Trophoblast cell (in vitro differentiated cells and primary cell): ENCODE measurements at regions not wholly inside any gene's neighbourhood (a gene's known extent, or its start where the extent isn't known, plus 50 kb on each side); places are given as distances from the start of the nearest gene placed in this dataset.

ENCODE experiments used
- DNase-seq, 2 donors: peaks; one replicate each; pipeline ENCODE4 v3.0.0-alpha.2; 2016
- H2AFZ ChIP-seq: 2 replicates; pipeline ENCODE4 v1.6.1; 2013; ENCODE audit warnings: low read length, moderate library complexity, mild to moderate bottlenecking; ENCODE audit not compliant: insufficient read depth, poor library complexity
- H2AK5ac ChIP-seq: 2 replicates; pipeline ENCODE4 v1.6.1; 2013; ENCODE audit warnings: mild to moderate bottlenecking, low read length
- H2BK120ac ChIP-seq: 2 replicates; pipeline ENCODE4 v1.6.1; 2013; ENCODE audit warnings: low read length, mild to moderate bottlenecking, moderate library complexity; ENCODE audit not compliant: insufficient read depth, poor library complexity
- H2BK12ac ChIP-seq: 2 replicates; pipeline ENCODE4 v1.6.1; 2013; ENCODE audit warnings: mild to moderate bottlenecking, low read length, moderate library complexity
- H2BK5ac ChIP-seq: 2 replicates; pipeline ENCODE4 v1.6.1; 2013; ENCODE audit warnings: low read length, low read depth, moderate library complexity, mild to moderate bottlenecking; ENCODE audit not compliant: poor library complexity
- H3K14ac ChIP-seq: 2 replicates; pipeline ENCODE4 v1.6.1; 2013; ENCODE audit warnings: mild to moderate bottlenecking, low read length
- H3K18ac ChIP-seq: 2 replicates; pipeline ENCODE4 v1.6.1; 2013; ENCODE audit warnings: mild to moderate bottlenecking, low read length
- H3K23ac ChIP-seq: 2 replicates; pipeline ENCODE4 v1.6.1; 2013; ENCODE audit warnings: low read length
- H3K27ac ChIP-seq: 2 replicates; pipeline ENCODE4 v1.5.1; 2013; ENCODE audit warnings: low read depth, mild to moderate bottlenecking, inconsistent platforms, low read length, moderate library complexity
- H3K27me3 ChIP-seq: 2 replicates; pipeline ENCODE4 v1.6.1; 2013; ENCODE audit warnings: inconsistent platforms, mild to moderate bottlenecking, low read length, moderate library complexity; ENCODE audit not compliant: insufficient read depth
- H3K36me3 ChIP-seq, 2 experiments: 1 replicate in 1 of 2; 2 replicates in 1 of 2; pipeline ENCODE4 v1.6.1; 2013; ENCODE audit warnings: low read length in 2 of 2, mild to moderate bottlenecking in 2 of 2, moderate library complexity in 1 of 2; ENCODE audit not compliant: insufficient read depth in 2 of 2, control insufficient read depth in 1 of 2
- H3K4ac ChIP-seq: 2 replicates; pipeline ENCODE4 v1.6.1; 2013; ENCODE audit warnings: low read depth, mild to moderate bottlenecking, low read length, moderate library complexity
- H3K4me1 ChIP-seq, 2 experiments: 1 replicate in 1 of 2; 2 replicates in 1 of 2; pipeline ENCODE4 v1.6.1; 2013; ENCODE audit warnings: low read length in 2 of 2, mild to moderate bottlenecking in 2 of 2, moderate library complexity in 1 of 2; ENCODE audit not compliant: insufficient read depth in 2 of 2, control insufficient read depth in 1 of 2
- H3K4me2 ChIP-seq: 2 replicates; pipeline ENCODE4 v1.6.1; 2013; ENCODE audit warnings: inconsistent platforms, mild to moderate bottlenecking, low read length, moderate library complexity
- H3K4me3 ChIP-seq: 2 replicates; pipeline ENCODE4 v1.5.1; 2013; ENCODE audit warnings: mild to moderate bottlenecking, low read depth, low read length, inconsistent platforms
- H3K79me1 ChIP-seq: one replicate; pipeline ENCODE4 v1.6.1; 2013; ENCODE audit warnings: low read length
- H3K79me2 ChIP-seq: 2 replicates; pipeline ENCODE4 v1.6.1; 2013; ENCODE audit warnings: low read length, mild to moderate bottlenecking; ENCODE audit not compliant: control insufficient read depth, insufficient read depth, poor library complexity
- H3K9ac ChIP-seq: 2 replicates; pipeline ENCODE4 v1.6.1; 2013; ENCODE audit warnings: mild to moderate bottlenecking, low read length
- H3K9me3 ChIP-seq: 2 replicates; pipeline ENCODE4 v1.6.1; 2013; ENCODE audit warnings: low read depth, mild to moderate bottlenecking, control low read depth, inconsistent platforms, low read length; ENCODE audit not compliant: insufficient read depth
- H4K12ac ChIP-seq: 2 replicates; pipeline ENCODE4 v1.6.1; 2013; ENCODE audit warnings: low read depth, mild to moderate bottlenecking, low read length, moderate library complexity
- H4K8ac ChIP-seq: 2 replicates; pipeline ENCODE4 v1.6.1; 2013; ENCODE audit warnings: low read depth, mild to moderate bottlenecking, low read length, moderate library complexity
- H4K91ac ChIP-seq: one replicate; pipeline ENCODE4 v1.6.1; 2013; ENCODE audit warnings: low read depth, mild to moderate bottlenecking, low read length, moderate library complexity
- WGBS: extraction: QIAGEN DNeasy Blood & Tissue Kit; methylation state at CpG from one replicate; pipeline ENCODE4 v1.1.7; 2013; ENCODE audit warnings: missing lambda C conversion rate; ENCODE audit not compliant: insufficient read length, insufficient coverage; ENCODE audit errors: extremely low coverage; 5-methylcytosine and 5-hydroxymethylcytosine counted together

- Histone ChIP-seq H2AK5ac (no peak overlapping the region), H3K79me2 (no peaks in the 10 kb centered on the region), H3K23ac (no peak overlapping the region), H3K9me3 (no peaks in the 10 kb centered on the region), H2BK5ac (no peak overlapping the region), H2AFZ (no peak overlapping the region), H3K27me3 (no peaks in the 10 kb centered on the region), H3K4me3 (no peak overlapping the region), H3K27ac (no peak overlapping the region), H4K8ac (no peak overlapping the region), H2BK12ac (no peak overlapping the region), H4K12ac (no peak overlapping the region), H3K4ac (no peak overlapping the region), H3K36me3 (no peaks in the 10 kb centered on the region), H3K14ac (no peak overlapping the region), H2BK120ac (no peak overlapping the region), H4K91ac (no peak overlapping the region), H3K79me1 (no peaks in the 10 kb centered on the region), H3K4me1 (no peaks in the 10 kb centered on the region), H3K9ac (no peak overlapping the region), H3K18ac (no peak overlapping the region), H3K4me2 (no peak overlapping the region)
- no peak for DNase-seq
These were observed 276.2 kb upstream of the DPH6 start for GRCh38 chr15:35822153-35822552.

GRCh38 chr15:35827141-35827540 is 281.2 kb upstream of the DPH6 start:
- H2AFZ ChIP-seq, result no peak overlapping the region
- no peak overlapping the region for H2BK12ac ChIP-seq
- no peak overlapping the region for H3K4me2 ChIP-seq
- no peak overlapping the region for H4K91ac ChIP-seq
- H2BK120ac ChIP-seq, result no peak overlapping the region
- H3K4ac ChIP-seq, result no peak overlapping the region
- no peak overlapping the region for H3K14ac ChIP-seq
- H3K9me3 ChIP-seq, result no peaks in the 10 kb centered on the region
- no peak overlapping the region for H4K12ac ChIP-seq
- no peak overlapping the region for H2BK5ac ChIP-seq
- no peak overlapping the region for H3K27ac ChIP-seq
- H3K4me3 ChIP-seq, result no peak overlapping the region
- no peaks in the 10 kb centered on the region for H3K79me2 ChIP-seq
- no peak overlapping the region for H3K23ac ChIP-seq
- H3K36me3 ChIP-seq, result no peaks in the 10 kb centered on the region
- no peak overlapping the region for H4K8ac ChIP-seq
- H3K18ac ChIP-seq, result no peak overlapping the region
- H3K27me3 ChIP-seq, result no peaks in the 10 kb centered on the region
- H3K79me1 ChIP-seq, result no peaks in the 10 kb centered on the region
- no peak overlapping the region for H2AK5ac ChIP-seq
- no CpG with 5 or more reads among the region's 1 CpG for WGBS
- peak; percentile 26 to 84 for DNase-seq
- H3K9ac ChIP-seq, result no peak overlapping the region
- H3K4me1 ChIP-seq, result peaks cover 0 to 2% of the 10 kb centered on the region in 2 experiments

GRCh38 chr15:35827911-35828310 is 281.9 kb upstream of the DPH6 start:
- Histone ChIP-seq H2AK5ac (no peak overlapping the region), H4K12ac (no peak overlapping the region), H3K79me1 (no peaks in the 10 kb centered on the region), H2BK12ac (no peak overlapping the region), H2BK120ac (no peak overlapping the region), H3K4me2 (no peak overlapping the region), H4K91ac (no peak overlapping the region), H2AFZ (no peak overlapping the region), H3K23ac (no peak overlapping the region), H3K27ac (no peak overlapping the region), H3K9me3 (no peaks in the 10 kb centered on the region), H3K14ac (no peak overlapping the region), H3K36me3 (no peaks in the 10 kb centered on the region), H4K8ac (no peak overlapping the region), H3K4ac (no peak overlapping the region), H3K4me1 (peaks cover 0 to 2% of the 10 kb centered on the region in 2 experiments), H3K4me3 (no peak overlapping the region), H3K9ac (no peak overlapping the region), H3K18ac (no peak overlapping the region), H2BK5ac (no peak overlapping the region), H3K79me2 (no peaks in the 10 kb centered on the region), H3K27me3 (no peaks in the 10 kb centered on the region)
- DNase-seq, result peak in 1 of 2 donors; percentile 57
- no CpG with 5 or more reads among the region's 3 CpGs for WGBS

GRCh38 chr15:35833581-35833980 is 287.6 kb upstream of the DPH6 start:
- Histone ChIP-seq H3K4me1 (no peaks in the 10 kb centered on the region), H3K9ac (no peak overlapping the region), H2AFZ (no peak overlapping the region), H3K4ac (no peak overlapping the region), H3K18ac (no peak overlapping the region), H2AK5ac (no peak overlapping the region), H3K4me2 (no peak overlapping the region), H3K23ac (no peak overlapping the region), H2BK5ac (no peak overlapping the region), H2BK12ac (no peak overlapping the region), H4K91ac (no peak overlapping the region), H4K8ac (no peak overlapping the region), H3K79me2 (no peaks in the 10 kb centered on the region), H3K27me3 (no peaks in the 10 kb centered on the region), H3K14ac (no peak overlapping the region), H3K9me3 (no peaks in the 10 kb centered on the region), H3K79me1 (no peaks in the 10 kb centered on the region), H3K36me3 (no peaks in the 10 kb centered on the region), H3K4me3 (no peak overlapping the region), H4K12ac (no peak overlapping the region), H2BK120ac (no peak overlapping the region), H3K27ac (no peak overlapping the region)
- no peak for DNase-seq
- no CpG with 5 or more reads among the region's 1 CpG for WGBS
